ENCODE measurements at regions not wholly inside any gene's neighbourhood (a gene's known extent, or its start where the extent isn't known, plus 50 kb on each side); places are given as distances from the start of the nearest gene placed in this dataset.
A peak's percentile ranks its signal among the peaks of the same experiment; 100 is the strongest.

GRCh38 chr2:106041150-106041549 lies 153.0 kb downstream of the UXS1 start:
- DNase-seq, result no peak

- DNase-seq, result no peak
Observed at GRCh38 chr2:106039634-106040315, 154.3 kb downstream of the UXS1 start.

- no peak for DNase-seq
Observed at GRCh38 chr2:106038601-106039375, 155.3 kb downstream of the UXS1 start.

DNA sequence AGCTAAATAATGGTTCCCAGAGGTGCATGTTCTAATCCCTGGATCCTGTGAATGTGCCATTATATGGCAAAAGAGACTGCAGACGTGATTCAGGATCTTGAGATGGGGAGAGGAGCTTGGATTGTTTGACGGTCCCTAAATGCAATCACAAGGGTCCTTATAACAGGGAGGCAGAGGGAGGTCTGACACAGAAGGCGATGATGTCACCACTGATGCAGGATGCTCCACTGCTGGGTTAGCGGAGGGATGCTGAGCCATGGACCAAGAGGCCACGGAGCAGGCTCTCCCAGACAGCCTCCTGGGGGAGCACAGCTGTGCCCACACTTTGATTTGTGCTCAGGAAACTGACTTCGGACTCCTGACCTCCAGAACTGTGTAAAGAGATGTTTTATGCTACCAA lies 156.2 kb downstream of the UXS1 start:
- no peak for DNase-seq

GRCh38 chr2:106037262-106037661 lies 156.8 kb downstream of the UXS1 start:
- no peak for DNase-seq

DNA sequence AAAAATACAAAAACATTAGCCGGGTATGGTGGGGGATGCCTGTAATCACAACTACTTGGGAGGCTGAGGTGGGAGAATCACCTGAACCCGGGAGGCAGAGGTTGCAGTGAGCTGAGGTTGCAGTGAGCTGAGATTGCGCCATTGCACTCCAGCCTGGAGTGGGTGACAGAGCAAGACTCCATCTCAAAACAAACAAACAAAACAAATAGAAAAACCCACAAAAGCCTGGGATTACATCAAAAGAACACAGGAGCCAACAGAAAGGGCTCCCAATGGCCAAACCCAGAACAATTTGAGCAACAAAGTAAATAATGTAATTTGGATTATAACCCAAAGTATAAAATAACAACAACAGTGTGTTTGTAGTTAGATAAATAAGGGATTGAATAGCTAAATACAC lies 159.8 kb downstream of the UXS1 start:
- no peak for DNase-seq

GRCh38 chr2:106032676-106033075 lies 161.4 kb downstream of the UXS1 start:
- DNase-seq, result no peak

DNA sequence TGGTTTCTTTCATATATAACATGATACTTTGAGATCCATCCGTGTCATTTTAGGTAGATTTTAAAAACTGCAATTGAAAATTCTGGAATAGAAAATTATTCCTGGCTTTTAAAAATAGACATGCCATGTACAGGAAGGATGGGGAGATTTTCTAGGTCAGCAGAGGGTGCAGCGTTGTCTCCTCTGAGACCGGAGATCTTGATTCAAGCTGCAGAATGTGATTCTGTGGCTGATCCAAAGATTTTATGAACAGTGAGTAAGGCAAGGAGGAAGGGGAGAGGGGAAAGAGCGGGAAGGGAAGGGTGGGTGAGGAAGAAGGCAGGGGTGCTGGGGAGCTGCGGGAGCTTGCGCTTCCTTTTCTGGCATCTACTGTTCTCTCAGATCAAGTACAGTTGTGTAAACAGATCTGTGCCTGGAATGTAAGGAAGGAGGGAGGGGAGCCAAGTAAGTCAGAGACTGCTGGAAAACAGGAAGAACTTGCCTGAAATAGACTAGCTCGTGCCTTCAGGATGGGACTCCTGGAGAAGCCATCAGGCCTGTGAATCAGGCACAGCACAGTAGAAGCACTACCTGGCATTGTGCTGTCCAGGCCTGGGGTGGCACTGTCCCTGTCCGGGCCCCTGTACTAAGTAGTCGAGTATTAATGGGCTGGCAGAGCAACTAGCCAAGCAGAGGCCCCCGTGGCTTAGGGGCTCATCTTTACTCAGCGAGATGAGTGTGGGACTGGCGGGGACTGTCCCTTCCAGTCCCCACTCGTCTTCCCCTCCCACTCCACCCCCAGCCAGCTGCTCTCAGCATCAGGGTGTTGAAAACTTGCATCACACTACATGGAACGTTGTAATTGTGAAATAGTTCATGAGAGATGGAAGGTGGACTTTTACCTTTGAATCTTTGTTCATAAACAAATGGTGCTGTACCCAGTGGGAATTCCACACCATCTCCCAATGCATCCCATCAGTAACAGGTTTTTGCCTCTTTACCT lies 163.5 kb downstream of the UXS1 start:
- peak in 1 of 2 donors; percentile 38 for DNase-seq

- DNase-seq, result no peak
Observed at GRCh38 chr2:106028192-106028591, 165.9 kb downstream of the UXS1 start.

GRCh38 chr2:106026271-106027190 lies 167.6 kb downstream of the UXS1 start:
- DNase-seq, result no peak

DNA sequence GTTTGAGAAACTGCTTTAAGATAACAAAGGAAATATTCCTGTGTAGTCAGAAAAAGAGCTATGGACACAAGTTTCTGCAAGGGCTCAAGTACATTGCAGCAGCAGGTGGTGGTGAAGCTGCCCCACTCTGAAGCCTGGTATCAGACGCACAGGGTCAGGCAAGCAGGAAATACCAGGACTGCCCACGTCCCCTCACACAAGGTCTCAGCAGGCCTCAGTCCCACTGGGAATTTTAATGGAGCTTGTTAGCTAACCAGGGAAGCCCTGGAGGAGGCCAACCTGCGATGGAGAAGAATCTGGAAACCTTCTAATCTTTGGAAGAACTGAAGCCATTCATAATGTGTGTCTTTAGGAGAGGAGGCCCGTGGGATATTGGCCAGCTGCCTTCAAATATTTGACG lies 168.3 kb downstream of the UXS1 start:
- no peak for DNase-seq

GRCh38 chr2:106021662-106022028 lies 172.5 kb downstream of the UXS1 start:
- DNase-seq, result no peak

- DNase-seq, result no peak
Observed at GRCh38 chr2:106020821-106021661, 173.1 kb downstream of the UXS1 start.

- DNase-seq, result no peak
Observed at GRCh38 chr2:106020032-106020431, 174.1 kb downstream of the UXS1 start.

DNA sequence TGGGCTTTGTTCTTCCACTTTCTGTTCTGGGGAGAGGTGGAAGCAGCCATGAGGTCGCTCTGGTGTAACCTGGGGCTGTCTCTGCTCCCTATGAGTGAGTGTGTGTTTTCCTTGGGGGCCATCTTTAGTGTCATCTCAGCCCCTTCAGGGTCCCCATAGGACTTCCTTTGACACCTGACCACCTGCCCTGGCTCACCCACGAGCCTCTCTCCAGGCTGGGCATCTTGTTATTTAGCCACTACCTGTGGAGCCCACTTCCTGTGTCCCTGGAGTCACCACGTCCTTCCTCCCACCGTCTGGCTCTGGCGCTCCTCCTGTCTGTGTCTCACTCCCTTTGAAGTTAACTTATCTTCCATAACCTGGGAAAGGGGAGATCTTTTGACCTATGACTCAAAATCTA lies 176.0 kb downstream of the UXS1 start:
- DNase-seq, result no peak

DNA sequence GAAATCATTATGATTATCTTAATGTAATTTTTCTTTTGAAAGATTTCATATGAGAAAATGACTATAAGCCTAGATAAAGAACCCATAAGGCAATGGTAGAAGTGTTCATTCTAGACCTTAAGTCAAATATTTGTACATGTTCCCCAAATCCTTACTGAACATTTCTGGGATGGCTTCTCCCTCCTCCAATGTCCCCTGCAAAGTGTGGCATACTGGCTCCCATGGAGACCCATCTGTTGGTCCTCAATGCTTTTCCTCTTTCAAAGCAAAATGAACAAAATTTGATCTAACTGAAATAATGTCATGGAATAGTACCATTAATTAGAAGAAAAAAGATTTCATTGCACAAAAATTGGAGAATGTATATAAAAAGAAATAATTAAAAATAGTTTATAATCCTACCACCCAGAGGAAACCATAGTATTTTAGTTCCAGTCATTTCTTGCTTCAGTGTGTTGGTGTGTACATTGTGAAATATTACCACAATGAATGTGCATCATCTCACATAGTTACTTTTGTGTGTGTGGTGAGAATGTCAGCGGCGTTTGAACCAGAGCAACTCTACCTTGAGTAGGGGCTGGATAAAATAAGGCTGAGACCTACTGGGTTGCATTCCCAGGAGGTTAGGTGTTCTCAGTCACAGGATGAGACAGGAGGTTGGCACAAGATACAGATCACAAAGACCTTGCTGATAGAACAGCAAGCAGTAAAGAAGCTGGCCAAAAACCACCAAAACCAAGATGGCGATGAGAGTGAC lies 181.3 kb downstream of the UXS1 start:
- no peak for DNase-seq

GRCh38 chr2:106012001-106012590 lies 182.0 kb downstream of the UXS1 start:
- no peak for DNase-seq

- DNase-seq, result no peak
Observed at GRCh38 chr2:106011380-106011779, 182.7 kb downstream of the UXS1 start.

GRCh38 chr2:106010818-106011355 lies 183.2 kb downstream of the UXS1 start:
- DNase-seq, result no peak

DNA sequence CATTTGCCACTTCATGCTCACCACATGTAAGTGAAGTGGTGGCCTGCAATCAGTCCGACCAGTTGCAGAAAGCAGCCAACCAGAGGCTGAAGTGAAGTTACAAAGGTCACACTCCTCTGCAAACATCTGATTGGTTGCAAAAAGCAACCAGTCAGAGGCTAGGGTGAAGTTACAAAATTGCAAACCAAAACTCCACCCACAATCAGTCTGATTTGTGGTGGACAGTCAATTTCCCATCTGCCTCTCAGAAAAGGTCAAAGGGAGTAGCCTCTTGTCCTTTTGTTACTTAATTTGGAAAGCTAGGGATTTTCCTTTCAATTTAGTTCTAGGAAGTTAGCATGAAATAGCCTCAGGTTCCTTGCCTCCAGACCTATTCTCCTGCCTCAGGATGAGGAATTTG lies 185.0 kb downstream of the UXS1 start:
- no peak for DNase-seq
